GM21529 (cell line): ENCODE measurements at regions not wholly inside any gene's neighbourhood (a gene's known extent, or its start where the extent isn't known, plus 50 kb on each side); places are given as distances from the start of the nearest gene placed in this dataset.
A peak's percentile ranks its signal among the peaks of the same experiment; 100 is the strongest.
"Not testable (repeated sequence)": the region's sequence is repeated elsewhere in the genome, so short reads cannot be mapped to it uniquely, and the experiment has no call there.

Source experiments
- ATAC-seq: cut with Tn5 transposase; IDR thresholded peaks from one replicate; pipeline ENCODE4 v1.9.1; 2021; ENCODE audit not compliant: unreplicated experiment

GRCh38 chr22:22061085-22062077, 78.8 kb upstream of the TOP3B start:
- ATAC-seq: no peak

GRCh38 chr22:22060200-22061084, 77.9 kb upstream of the TOP3B start:
- ATAC-seq: no peak

GRCh38 chr22:22059291-22060002, 76.9 kb upstream of the TOP3B start:
- ATAC-seq: no peak

- peak; percentile 52 for ATAC-seq
These were observed 76.2 kb upstream of the TOP3B start for GRCh38 chr22:22058633-22059290.

GRCh38 chr22:22057617-22058378, 75.2 kb upstream of the TOP3B start:
- ATAC-seq: no peak

GRCh38 chr22:22056809-22057594, 74.4 kb upstream of the TOP3B start:
- not testable (repeated sequence) for ATAC-seq

GRCh38 chr22:22052548-22053139, 70.1 kb upstream of the TOP3B start:
- ATAC-seq: not testable (repeated sequence)

GRCh38 chr22:22051032-22051431, 68.4 kb upstream of the TOP3B start:
- not testable (repeated sequence) for ATAC-seq

- no peak for ATAC-seq
These were observed 67.7 kb upstream of the TOP3B start for GRCh38 chr22:22050141-22050775.

- ATAC-seq: no peak
These were observed 67.1 kb upstream of the TOP3B start for GRCh38 chr22:22049684-22050083.

GRCh38 chr22:22048981-22049531, 66.5 kb upstream of the TOP3B start:
- ATAC-seq: no peak

GRCh38 chr22:22048318-22048942, 65.8 kb upstream of the TOP3B start:
- ATAC-seq: no peak

- no peak for ATAC-seq
These were observed 65.2 kb upstream of the TOP3B start for GRCh38 chr22:22047776-22048175.

- ATAC-seq: no peak
These were observed 64.7 kb upstream of the TOP3B start for GRCh38 chr22:22047266-22047665.

- ATAC-seq: no peak
These were observed 63.8 kb upstream of the TOP3B start for GRCh38 chr22:22046370-22046769.

- ATAC-seq: no peak
These were observed 63.2 kb upstream of the TOP3B start for GRCh38 chr22:22045571-22046335.

GRCh38 chr22:22044153-22044552, 61.6 kb upstream of the TOP3B start:
- ATAC-seq: no peak
